ENCODE measurements at regions not wholly inside any gene's neighbourhood (a gene's known extent, or its start where the extent isn't known, plus 50 kb on each side); places are given as distances from the start of the nearest gene placed in this dataset.

DNA sequence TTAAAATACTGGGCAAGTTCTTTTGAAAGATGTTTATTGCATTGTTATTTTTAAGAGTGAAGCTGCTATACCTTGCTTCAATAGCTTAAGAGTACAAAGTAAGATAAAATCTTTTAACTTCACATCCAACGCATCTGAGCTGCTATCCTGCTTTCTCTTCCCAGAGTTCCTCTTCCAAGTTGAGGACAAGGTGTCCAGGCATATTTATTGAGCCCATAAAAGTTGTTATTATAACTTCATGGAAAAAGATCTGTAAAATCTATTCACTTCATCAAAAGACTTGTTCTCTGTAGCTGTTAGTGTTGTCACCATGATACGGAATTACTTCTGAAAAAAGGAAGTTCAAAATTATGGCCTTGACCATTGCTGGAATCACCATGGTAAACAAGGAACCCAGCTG is 306.2 kb upstream of the ELAVL2 start:
- DNase-seq = no peak
- H3K36me3 ChIP-seq = no peaks in the 10 kb centered on the region
- 39 to 54% (median 41%) methylated on average over 2 of the region's 2 CpGs for WGBS, 3 donors
- H3K9me3 ChIP-seq = no peaks in the 10 kb centered on the region
- no peak overlapping the region for H3K4me3 ChIP-seq
- H3K27ac ChIP-seq = no peak overlapping the region
- no peaks in the 10 kb centered on the region for H3K4me1 ChIP-seq (ENCODE audit: insufficient read depth)
- intact Hi-C loops (cut with DNase I) = no loop called here
- H3K27me3 ChIP-seq = no peaks in the 10 kb centered on the region
- TF ChIP-seq CTCF (IDR thresholded peaks at IDR 0.05) = no peak
- no peak for TF ChIP-seq POLR2A (IDR thresholded peaks at IDR 0.05)
- no peak for TF ChIP-seq EP300 (IDR thresholded peaks at IDR 0.05)

DNA sequence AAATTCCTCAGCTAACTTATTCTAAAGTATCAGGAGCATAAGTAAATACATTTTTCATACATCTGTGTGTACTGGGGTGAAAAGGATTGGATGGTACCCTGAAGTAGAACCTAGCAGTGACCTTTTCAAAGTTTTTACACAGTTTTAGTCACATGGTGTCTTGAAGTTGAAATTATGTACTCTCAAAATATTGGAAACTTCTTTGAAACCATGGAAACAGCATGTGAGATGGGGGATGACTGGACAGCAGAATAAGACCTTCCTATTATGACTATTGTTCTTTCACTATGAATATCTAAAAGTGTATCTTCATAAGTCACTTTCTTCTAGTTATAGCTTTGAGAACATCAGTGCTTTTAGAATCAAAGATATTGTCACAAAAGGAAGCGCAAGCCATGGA is 301.5 kb upstream of the ELAVL2 start:
- H3K27ac ChIP-seq = no peak overlapping the region
- no peaks in the 10 kb centered on the region for H3K27me3 ChIP-seq
- intact Hi-C loops (cut with DNase I) = no loop called here
- 79 to 98% (median 88%) methylated on average over 1 of the region's 1 CpG for WGBS, 3 donors
- no peaks in the 10 kb centered on the region for H3K36me3 ChIP-seq
- no peak for DNase-seq
- H3K9me3 ChIP-seq = no peaks in the 10 kb centered on the region
- TF ChIP-seq EP300 (IDR thresholded peaks at IDR 0.05) (no peak), CTCF (IDR thresholded peaks at IDR 0.05) (no peak), POLR2A (IDR thresholded peaks at IDR 0.05) (no peak)
- H3K4me3 ChIP-seq = no peak overlapping the region
- no peaks in the 10 kb centered on the region for H3K4me1 ChIP-seq (ENCODE audit: insufficient read depth)

GRCh38 chr9:24118190-24118589 is 292.1 kb upstream of the ELAVL2 start:
- no peaks in the 10 kb centered on the region for H3K36me3 ChIP-seq
- TF ChIP-seq CTCF (IDR thresholded peaks at IDR 0.05) = no peak
- no peak for TF ChIP-seq EP300 (IDR thresholded peaks at IDR 0.05)
- no peak for TF ChIP-seq POLR2A (IDR thresholded peaks at IDR 0.05)
- H3K9me3 ChIP-seq = no peaks in the 10 kb centered on the region
- no peaks in the 10 kb centered on the region for H3K27me3 ChIP-seq
- no peak for DNase-seq
- no peak overlapping the region for H3K27ac ChIP-seq
- intact Hi-C loops (cut with DNase I) = no loop called here
- no peak overlapping the region for H3K4me3 ChIP-seq
- no peaks in the 10 kb centered on the region for H3K4me1 ChIP-seq (ENCODE audit: insufficient read depth)
- WGBS, 3 donors = 73 to 74% (median 74%) methylated on average over 5 of the region's 5 CpGs

- H3K4me3 ChIP-seq = no peak overlapping the region
- H3K27me3 ChIP-seq = no peaks in the 10 kb centered on the region
- TF ChIP-seq EP300 (IDR thresholded peaks at IDR 0.05) (no peak), POLR2A (IDR thresholded peaks at IDR 0.05) (no peak), CTCF (IDR thresholded peaks at IDR 0.05) (no peak)
- WGBS, 3 donors = 35 to 58% (median 53%) methylated on average over 1 of the region's 1 CpG
- DNase-seq = no peak
- intact Hi-C loops (cut with DNase I) = no loop called here
- H3K27ac ChIP-seq = no peak overlapping the region
- no peaks in the 10 kb centered on the region for H3K9me3 ChIP-seq
- no peaks in the 10 kb centered on the region for H3K36me3 ChIP-seq
- H3K4me1 ChIP-seq (ENCODE audit: insufficient read depth) = no peaks in the 10 kb centered on the region
Measured at GRCh38 chr9:24096756-24097155, 270.7 kb upstream of the ELAVL2 start.

DNA sequence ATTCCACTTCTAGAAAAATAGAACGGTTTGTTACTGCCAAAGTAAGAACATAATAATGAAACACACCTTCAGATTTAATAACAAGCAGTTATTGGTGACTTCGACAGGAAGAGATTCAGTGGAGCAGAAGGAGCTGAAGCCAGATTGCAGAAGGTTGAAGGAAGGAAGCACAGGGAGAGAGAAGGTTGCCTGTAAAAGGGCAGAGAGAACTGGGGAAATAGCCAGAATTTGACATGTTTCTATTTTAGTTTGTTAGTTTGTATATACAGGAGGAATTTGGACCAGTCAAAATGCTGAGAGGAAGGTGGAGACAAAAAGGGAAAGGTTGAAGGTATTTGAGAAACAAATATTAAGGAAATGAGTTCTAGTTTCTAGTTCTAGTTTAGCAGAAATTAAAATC is 269.2 kb upstream of the ELAVL2 start:
- DNase-seq = no peak
- no peak for TF ChIP-seq CTCF (IDR thresholded peaks at IDR 0.05)
- no peak for TF ChIP-seq EP300 (IDR thresholded peaks at IDR 0.05)
- TF ChIP-seq POLR2A (IDR thresholded peaks at IDR 0.05) = no peak
- Histone ChIP-seq H3K27me3 (no peaks in the 10 kb centered on the region), H3K36me3 (no peaks in the 10 kb centered on the region), H3K4me1 (ENCODE audit: insufficient read depth) (no peaks in the 10 kb centered on the region), H3K27ac (no peak overlapping the region), H3K4me3 (no peak overlapping the region), H3K9me3 (no peaks in the 10 kb centered on the region)
- 71 to 75% (median 73%) methylated on average over 2 of the region's 2 CpGs for WGBS, 3 donors
- intact Hi-C loops (cut with DNase I) = no loop called here

Data from ovary (tissue), 7 donors.